GM15510 (cell line): ENCODE measurements at regions not wholly inside any gene's neighbourhood (a gene's known extent, or its start where the extent isn't known, plus 50 kb on each side); places are given as distances from the start of the nearest gene placed in this dataset.

ENCODE experiments used
- POLR2A ChIP-seq: IDR thresholded peaks from 3 replicates; pipeline ENCODE4 v1.6.1; 2011; ENCODE audit warnings: borderline replicate concordance; ENCODE audit not compliant: insufficient read length; ENCODE audit errors: extremely low read depth

- no peak for TF ChIP-seq POLR2A
Measured at GRCh38 chr3:106609666-106610301, 741.0 kb upstream of the CBLB start.

DNA sequence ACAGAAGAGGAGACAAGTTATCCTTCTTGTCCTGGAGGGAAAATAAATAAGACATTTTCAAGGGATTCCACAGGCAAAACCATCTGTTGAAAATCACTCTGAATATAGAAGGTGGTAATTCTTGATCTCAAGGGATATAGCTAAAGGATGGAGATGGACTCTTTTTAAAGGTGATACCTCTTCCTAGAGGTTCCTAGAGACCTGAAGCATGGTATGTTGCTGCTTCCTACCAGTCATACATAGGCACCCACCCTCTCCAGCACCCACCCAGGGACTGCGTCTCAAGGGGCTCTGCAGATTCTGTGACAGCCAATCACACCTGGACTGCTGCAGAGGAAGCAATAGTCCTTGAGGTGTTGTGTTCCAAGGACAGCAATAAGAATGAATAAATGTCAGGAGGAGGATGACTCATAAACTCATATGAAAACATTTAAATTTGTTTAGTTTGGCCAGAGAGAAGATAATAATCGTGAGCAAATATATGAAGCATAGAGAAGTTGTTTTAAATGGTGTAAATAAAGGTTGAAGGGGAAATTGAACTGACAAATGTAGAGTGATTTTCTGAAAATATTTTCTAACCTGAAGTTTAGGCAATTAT, 741.6 kb upstream of the CBLB start:
- TF ChIP-seq POLR2A = no peak

DNA sequence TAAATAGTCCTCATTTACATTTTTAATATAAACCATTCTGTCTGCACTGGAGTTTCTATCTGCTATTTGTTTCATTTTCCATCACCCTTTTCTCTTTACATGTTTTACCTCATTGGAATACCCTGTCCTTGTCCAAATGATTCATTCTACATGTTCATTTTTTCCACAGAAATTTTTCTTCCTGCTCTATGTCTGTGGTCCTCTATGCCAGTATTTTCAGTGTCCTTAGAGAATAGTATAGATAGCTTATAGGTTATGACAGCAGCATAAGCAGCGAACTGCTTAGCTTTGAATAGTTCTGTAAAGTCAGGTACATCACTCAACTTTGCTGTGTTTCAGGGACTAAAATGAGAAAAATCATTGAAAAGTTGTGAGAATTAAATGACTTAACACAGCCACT, 742.3 kb upstream of the CBLB start:
- TF ChIP-seq POLR2A = no peak

- TF ChIP-seq POLR2A = no peak
Measured at GRCh38 chr3:106611841-106612240, 743.0 kb upstream of the CBLB start.

GRCh38 chr3:106616556-106616955, 747.7 kb upstream of the CBLB start:
- no peak for TF ChIP-seq POLR2A

DNA sequence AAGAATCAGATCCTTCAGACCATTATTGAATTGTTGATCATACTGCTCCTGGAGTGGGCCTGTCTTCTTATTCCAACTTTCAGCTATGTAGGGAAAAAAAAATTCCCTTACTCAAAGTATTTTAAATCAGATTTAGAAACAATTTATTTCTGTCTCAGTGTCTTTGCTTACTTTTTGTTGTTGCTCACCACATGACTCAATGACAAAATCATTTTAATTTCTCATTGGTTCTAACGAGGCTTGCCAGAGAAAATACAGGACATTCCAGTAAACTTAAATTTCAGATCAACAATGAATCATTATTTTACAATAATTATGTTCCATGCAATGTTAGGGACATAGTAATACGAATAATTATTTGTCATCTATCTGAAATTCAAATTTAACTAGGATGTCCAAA, 748.5 kb upstream of the CBLB start:
- TF ChIP-seq POLR2A = no peak

DNA sequence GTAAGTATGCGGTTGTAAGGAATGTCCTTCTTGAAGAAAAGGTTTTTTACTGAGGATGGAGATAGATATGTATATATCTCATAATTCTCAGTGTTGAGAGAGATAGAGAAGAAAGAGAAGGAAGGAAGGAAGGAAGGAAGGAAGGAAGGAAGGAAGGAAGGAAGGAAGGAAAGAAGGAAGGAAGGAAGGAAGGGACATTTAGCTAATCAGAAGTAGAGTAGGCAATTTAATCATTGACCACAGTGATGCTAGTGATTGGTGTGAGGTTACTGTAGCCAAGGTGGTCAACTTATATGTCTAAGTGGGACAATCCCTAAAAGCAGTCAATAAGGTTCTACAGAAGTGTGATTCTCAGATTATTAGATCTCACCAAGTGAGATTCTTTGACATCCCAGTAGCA, 751.8 kb upstream of the CBLB start:
- no peak for TF ChIP-seq POLR2A

DNA sequence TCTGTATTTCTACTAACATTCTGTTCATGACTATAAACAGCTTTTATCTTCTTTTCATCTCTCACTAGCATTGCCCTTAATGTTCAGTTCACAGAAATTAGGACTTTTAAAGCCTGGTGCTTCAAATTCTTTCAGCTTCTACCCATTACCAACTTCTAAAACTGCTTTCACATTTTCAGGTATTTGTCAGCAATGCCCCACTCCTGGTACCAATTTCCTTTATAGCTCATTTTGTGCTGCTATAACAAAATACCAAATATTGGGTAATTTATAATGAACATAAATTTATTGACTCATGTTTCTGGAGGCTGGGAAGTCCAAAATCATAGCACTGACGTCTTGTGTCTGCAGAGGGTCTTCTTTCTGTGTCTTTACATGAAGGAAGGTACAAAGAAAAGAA, 753.1 kb upstream of the CCDC54 start:
- TF ChIP-seq POLR2A = no peak

DNA sequence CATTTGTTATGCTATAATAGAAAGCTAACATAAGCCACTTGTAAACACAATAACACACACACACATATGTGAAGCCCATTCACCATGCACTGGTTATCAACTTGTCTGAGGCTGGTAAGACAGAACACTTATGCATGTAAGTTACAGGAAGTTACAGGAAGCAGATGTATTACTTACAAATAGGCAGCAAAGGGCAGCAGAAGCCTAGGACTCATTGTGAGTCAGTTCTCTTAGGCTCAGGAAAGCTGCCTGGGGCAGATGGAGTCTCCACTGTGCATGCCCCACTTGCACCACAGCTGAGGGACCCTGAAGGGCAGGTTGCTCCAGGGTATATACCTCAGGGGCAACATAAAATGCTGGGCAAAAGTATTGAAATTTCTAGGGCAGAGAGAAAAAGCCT, 748.8 kb upstream of the CCDC54 start:
- no peak for TF ChIP-seq POLR2A

DNA sequence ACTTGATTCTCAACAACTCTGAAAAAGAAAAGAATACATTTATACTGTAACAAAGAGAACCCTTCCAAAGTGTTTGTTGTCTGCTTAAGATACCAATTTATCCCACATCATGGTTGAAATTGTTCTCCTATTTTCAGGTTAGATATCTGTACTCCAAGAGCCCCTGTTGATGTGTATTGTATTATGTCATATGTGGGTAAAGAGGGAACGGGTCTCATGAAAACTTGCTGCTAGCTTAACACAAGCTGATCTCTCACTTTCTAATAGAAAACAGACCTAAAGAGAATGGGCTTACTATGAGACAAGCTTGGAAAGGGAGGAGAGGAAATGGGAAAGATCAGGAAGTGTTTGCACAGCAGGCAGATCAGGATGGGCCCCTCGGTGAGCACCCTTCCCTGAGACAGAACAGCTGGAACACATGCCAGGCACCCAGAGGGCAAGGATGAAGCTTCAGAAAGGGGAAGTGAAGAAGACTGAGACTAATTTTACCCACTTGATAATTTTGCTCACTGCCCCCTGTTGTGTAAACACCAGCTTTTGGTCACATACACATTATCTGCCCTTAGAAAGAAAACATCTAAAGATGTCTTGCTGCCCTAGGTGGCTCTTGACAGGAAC, 747.9 kb upstream of the CCDC54 start:
- no peak for TF ChIP-seq POLR2A

- TF ChIP-seq POLR2A = no peak
Measured at GRCh38 chr3:106631373-106632108, 745.7 kb upstream of the CCDC54 start.

DNA sequence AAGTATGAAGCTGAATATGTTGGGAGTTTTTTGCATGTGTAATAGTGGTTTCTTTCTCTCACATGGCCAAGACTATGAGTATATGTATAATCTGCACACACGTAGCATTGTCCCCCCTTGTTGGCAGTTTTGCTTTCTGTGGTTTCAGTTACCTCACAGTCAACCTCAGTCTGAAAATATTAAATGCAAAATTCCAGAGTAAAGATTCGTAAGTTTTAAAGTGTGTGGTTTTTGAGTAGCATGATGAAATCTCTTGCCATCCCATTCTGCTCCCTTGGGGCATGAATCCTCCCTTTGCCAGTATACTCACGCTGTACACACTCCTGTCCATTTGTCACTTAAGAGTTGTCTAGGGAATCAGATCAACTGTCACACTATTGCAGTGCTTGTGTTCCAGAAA, 742.0 kb upstream of the CCDC54 start:
- no peak for TF ChIP-seq POLR2A

DNA sequence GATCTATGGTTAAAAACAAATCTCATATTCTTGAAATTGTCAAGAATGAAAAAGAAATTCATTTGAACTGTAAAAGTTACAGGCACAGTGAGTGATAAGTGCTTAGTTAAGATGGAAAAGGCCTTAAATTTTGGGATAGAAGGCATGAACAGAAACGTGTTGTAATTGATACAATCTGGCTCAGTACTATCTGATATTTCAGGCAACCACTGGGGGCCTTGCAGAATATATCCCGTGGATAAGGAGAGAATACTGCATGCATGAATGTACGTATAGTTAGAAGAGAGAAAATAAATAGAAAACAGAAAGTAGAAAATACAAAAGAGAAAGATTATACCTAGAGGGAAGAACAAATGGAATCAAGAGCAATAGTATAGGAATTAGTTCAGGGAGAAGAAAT, 741.4 kb upstream of the CCDC54 start:
- no peak for TF ChIP-seq POLR2A

- no peak for TF ChIP-seq POLR2A
Measured at GRCh38 chr3:106640353-106640752, 736.9 kb upstream of the CCDC54 start.

DNA sequence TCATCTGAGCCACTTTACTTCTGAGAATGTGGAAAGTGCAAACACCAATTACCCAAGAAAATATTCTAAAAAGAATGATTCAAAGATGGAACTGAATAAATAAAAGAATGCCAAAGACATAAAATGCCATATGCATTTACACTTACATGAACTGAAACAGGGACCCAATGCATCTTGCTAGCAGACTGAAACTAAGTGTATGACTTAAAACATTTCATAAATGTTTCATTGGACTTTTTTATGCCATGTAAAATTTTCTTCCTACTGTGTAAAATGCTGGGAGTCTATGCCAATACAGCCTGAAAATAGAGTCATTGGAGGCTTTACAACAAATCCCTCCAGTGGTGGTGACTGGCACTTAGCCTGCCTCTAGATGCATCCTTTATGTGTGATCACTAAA, 735.1 kb upstream of the CCDC54 start:
- no peak for TF ChIP-seq POLR2A

DNA sequence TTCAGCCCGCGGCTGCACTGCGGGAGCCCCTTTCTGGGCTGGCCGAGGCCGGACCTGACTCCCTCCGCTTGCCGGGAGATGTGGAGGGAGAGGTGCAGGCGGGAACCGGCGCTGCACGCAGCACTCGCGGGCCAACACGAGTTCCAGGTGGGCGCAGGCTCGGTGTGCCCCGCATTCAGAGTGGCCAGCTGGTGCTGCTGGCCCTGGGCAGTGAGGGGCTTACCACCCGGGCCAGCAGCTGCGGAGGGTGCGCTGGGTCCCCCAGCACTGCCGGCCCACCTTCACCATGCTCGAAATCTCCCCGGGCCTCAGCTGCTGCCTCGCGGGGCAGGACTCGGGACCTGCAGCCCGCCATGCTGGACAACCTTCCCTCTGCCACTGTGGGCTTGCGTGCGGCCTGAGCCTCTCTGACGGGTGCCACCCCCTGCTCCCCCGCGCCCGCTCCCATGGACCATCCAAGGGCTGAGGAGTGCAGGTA, 733.5 kb upstream of the CCDC54 start:
- no peak for TF ChIP-seq POLR2A

GRCh38 chr3:106673926-106674569, 703.2 kb upstream of the CCDC54 start:
- TF ChIP-seq POLR2A = no peak
